ENCODE measurements at regions not wholly inside any gene's neighbourhood (a gene's known extent, or its start where the extent isn't known, plus 50 kb on each side); places are given as distances from the start of the nearest gene placed in this dataset.

DNA sequence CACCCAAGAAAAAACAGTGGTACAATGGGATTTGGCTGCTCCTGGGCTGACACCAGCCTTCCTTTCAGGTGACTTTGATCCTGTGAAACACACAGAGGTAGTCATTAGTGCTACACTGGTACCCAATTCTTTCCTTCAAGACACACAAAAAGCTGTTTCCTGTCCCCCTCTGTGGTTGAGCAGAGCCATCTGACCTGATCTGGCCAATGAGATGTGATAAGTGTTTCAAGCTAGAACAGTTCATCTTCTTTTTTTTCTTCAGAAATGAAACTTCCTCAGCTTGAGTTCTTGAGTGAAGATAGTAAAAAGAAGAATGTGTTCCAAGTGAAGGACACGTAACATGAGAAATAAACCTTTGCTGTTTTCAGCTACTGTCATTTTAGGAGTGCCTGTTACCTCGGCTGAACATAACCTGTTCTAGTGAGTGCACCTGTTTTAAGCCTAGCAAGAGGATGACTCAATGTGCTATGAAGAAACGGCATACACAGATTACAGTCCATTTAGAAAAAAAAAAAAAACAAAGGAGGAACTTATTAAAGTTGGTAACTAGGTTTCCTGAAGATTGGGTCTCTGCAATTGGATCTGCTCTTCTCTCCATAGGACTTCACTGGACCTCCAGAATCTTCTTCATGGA is 287.8 kb downstream of the GAS1 start:
- no peak for DNase-seq (ENCODE audit: low read depth)

DNA sequence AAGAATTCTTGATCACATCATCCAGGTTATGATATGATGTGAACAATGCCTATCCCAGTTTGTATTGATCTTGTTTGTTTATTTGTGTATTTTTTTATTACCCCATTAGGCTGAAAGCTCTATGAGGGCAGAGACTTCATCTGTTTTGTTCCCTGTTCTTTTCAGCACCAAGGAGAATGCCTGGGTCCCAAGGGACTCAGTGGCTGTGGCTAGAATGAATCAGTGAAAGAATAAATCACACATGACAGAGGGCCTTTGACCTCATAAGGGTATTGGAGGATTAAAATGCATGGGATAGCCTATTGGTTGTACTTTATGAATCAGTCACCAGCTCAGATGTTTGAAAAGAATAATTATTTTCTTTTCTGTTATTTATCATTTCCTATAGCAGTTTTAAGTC is 292.2 kb downstream of the GAS1 start:
- DNase-seq (ENCODE audit: low read depth), result no peak

DNA sequence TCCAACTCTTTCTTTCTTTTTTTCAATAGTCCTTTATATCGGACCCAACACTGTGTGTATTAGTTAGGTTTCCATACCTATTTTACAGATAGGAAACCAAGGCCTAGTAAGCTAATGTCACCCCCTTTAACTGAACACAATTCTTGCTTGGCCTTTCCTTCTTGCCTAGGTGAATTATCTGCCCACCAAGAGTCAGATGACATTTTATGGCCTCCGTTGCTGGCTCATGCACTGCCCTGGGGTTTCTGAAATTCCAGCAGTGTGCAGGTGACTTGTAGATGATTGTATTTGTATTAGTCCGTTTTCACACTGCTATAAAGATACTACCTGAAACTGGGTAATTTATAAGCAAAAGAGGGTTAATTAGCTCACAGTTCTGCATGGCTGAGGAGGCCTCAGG is 293.8 kb downstream of the GAS1 start:
- DNase-seq (ENCODE audit: low read depth), result no peak

DNA sequence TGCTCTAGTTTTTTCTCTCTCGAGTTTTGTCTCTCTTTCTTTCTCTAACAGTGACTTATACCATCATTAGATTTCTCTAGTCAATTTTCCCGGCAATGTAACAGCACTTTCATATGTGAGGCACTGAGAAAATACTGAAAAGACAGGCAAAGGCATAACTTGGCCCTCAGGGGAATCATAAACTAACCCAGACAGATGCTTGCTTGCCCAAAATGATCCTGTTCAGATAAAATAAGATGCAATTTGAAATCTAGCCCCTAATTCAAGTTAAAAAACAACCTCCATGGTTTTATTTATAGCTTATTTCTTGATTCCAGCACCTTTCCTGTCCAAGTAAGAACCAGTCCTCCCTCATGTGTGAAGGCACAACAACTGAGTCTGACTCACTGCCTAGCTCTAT is 294.6 kb downstream of the GAS1 start:
- DNase-seq (ENCODE audit: low read depth), result peak; percentile 47

DNA sequence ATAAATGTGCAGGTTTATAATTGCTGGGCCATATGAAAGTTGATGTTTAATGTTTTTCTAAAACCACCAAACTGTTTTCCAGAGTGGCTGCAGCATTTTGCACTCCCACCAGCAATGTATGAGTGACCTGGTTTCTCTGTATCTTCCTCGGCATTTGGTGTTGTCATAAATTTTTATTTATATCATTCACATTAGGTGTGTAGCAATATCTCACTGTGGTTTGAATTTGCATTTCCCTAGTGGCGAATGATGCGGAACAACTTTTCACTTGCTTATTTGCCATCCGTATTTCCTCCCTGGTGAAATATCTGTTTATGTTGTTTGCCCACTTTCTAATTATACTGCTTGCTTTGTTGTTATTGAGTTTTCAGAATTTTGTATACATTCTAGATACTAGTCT is 295.7 kb upstream of the TUT7 start:
- peak; percentile 40 for DNase-seq (ENCODE audit: low read depth)

DNA sequence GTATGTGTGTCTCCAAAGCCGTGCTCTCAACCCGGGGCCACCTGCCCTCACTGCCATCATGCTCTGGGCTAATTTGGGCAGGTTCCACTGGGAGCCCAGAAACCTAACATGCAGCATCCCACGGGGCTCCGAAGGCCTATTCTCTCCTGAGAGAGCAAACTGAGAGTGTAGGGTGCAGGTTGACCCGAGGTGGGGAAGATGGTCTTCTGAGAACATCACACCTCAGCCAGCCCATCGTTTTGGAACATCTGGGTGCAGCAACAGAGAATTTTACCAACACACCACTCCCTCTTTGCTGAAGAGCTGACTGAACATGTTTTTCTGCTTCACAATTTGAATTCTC is 294.6 kb upstream of the TUT7 start:
- DNase-seq (ENCODE audit: low read depth), result no peak

DNA sequence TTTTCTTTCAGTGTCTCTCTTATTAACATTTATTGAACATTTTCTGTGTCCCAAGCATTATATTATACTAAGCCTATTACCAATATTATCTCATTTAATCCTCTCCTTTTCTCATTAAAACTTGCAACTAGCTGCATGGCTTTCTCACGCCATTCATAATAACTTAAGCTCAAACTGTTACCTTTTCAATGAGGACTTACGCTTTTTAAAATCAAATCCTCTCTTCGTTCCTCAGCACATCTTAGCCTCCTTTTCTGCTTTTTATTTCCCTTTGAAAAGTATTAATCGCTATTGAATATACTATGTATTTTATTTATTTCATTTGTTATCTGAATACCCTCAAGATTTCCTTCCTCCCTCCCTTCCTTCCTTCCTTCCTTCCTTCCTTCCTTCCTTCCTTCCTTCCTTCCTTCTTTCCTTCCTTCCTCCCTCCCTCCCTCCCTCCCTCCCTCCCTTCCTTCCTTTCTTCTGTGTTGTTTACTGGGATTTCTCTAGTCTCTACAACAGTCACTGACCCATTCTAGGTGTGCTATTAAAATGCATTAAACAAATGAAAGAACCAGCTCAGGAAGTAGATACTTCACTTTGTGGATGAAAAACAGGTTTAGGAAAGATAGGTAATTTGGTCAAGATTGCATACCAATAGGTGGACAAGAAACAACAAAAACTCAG is 294.1 kb upstream of the TUT7 start:
- no peak for DNase-seq (ENCODE audit: low read depth)

DNA sequence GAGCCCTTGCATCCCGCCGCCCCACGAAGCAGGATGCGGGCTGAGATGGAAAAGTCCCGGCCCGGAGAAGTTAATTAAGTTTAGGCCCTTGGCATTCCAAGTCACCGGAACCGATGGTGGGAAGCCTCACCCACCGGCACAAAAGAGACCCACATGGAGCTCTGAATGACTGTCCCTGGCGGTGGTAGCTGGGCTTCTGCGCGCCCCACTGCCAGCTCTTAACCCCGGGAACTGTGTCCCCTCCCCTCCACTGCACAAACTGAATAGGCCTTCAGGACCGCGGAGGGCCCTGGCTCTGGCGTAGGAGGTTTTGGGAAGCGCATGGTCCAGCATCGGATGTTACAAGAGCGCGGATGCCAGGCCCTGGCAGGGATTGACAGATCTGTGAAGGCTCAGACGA is 291.1 kb upstream of the TUT7 start:
- no peak for DNase-seq (ENCODE audit: low read depth)

DNA sequence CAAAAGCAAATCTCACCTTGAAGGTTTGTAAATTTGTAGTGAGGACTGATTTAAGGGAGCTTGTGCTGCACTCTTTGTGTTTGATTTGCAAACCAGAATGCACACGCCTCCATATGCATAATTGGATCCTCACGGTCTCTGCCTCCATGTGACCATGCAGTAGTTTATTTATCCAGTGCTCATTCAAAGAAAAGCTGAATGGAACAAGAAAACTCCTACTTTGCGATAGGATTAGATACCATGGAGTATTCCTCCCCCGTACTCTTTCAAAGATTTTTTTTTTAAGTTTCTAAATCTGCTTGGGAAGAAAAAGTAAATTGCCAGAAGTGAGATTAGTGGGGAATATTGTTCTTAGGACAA is 290.4 kb upstream of the TUT7 start:
- no peak for DNase-seq (ENCODE audit: low read depth)

DNA sequence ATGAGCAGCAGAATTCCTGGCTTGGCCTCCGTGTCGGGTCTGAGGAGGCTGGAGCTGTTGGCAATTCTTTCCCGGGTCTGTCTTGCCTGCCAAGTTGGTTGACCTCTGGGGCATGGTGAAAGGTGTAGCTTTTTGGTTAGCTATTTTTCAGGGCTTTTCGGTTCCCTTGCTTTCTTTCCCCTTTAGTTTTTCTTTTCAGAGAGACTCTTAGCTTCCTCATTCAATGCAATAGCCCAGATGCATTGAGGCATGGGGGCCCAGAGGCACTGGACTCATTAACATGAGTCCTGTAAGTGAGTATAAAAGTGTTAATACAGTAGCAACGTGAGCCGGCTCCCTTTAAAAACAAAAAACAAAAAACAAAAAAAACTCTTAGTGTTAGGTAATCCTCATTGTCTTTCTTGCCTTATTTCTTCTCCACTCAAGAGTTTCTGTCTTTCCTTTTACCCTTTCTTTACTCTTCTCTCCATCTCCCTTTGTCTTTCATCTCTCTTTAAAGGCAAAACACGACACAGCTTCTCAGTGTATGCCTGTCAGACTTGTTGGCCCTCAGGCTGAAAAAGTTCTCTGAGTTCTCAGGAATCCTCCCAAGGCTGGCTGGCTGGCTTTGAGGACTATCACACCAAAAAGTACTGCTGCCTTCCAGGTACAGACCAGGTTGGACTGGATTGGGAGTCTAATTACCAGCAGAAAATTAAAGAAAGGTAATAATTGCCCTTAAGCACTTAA is 289.9 kb upstream of the TUT7 start:
- DNase-seq (ENCODE audit: low read depth), result peak; percentile 45

DNA sequence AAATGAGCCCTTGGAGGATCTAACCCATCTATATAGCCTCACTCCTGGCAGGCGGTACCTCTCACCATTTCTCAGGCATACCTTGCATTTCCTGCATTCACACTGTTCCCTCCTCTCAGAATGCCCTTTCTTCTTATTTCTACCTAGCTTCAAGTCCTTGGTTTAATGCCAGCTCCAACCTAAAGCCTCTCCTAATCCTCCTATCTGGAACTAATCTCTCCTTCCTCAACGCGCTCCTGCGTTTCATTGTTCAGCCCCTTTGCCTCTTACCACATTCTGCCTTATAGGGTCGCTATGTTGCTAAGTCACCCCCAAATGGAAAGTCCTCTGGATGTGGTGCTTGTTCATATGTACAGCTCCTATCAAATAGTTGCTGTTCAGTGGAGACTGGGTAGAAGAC is 288.5 kb upstream of the TUT7 start:
- no peak for DNase-seq (ENCODE audit: low read depth)

DNA sequence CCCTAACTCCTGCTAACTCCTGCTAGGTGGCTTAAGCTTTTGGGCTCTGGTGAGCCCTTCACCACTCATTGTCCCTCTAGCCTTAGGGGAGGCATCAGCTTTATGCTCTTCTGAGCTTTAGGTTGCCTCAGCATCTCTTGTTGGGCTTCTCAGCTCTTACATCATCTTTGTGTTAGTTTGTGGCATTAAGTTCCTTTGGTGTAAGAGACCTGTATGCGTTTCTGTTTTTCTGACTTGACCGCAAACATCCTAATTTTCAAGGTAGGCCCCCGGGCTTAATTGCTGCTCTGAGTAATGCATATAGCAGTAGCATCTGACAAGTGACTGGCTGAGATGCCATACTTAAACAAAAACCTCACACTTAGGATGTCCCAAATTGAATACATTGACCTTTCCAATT is 287.8 kb upstream of the TUT7 start:
- DNase-seq (ENCODE audit: low read depth), result no peak

DNA sequence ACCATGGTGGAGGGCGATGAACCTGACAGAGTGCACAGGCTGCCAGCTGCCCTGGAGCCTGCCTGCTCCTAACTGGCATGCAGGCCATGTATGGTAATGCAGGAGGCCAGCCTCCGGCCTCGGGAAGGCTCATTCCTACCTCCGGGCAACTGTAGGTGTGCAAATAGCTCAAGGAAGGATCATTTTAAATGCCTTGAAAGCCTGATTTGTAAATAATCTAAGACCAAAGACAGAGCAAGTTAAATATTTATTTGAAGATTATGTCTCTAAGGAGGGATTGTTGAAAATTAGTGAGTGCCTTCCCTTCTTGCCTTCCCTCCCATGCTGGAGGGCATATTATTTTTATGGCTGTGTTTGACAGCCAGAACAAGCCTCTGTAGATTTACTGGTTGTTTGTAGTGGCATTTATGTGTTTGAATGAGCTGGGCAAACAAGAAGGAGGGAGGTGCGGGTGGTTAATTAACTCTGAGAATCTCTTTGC is 285.7 kb upstream of the TUT7 start:
- DNase-seq (ENCODE audit: low read depth), result peak; percentile 77

DNA sequence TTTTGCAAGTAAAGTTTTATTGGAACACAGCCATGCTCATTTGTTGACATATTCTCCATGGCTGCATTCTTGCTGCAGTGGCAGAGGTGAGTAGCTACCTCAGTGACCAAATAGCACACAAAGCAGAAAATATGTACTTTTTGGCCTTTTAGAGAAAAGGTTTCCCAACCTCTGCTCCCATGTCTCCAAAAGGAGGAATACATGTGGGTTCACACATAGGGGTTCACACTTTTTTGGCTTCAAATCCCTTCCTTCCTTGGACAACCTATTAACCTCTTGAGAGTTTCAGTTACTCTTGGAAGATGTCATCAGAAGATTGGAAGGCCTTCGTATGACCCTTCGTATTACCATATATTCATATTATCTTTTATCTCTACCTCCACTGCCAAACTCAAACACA is 285.1 kb upstream of the TUT7 start:
- DNase-seq (ENCODE audit: low read depth), result no peak

DNA sequence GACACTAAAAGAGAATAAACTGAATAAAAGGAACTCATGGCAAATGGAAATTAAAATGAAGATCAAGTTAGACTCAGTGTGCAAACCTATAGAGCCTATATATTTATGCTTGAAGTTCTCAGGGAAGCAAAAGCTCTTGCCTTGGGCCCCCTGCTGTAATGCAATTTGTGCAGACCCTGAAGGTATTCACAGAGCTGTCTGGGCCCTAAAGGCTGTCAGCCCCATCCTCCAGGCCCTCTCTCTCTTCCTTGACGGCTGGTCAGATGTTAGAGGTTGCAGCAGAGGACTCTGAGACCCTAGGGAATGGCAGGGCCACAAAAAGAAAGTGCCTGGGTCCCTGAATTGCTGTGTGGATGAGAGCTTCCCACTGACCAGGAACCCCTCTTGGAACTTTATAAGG is 283.9 kb upstream of the TUT7 start:
- no peak for DNase-seq (ENCODE audit: low read depth)

DNA sequence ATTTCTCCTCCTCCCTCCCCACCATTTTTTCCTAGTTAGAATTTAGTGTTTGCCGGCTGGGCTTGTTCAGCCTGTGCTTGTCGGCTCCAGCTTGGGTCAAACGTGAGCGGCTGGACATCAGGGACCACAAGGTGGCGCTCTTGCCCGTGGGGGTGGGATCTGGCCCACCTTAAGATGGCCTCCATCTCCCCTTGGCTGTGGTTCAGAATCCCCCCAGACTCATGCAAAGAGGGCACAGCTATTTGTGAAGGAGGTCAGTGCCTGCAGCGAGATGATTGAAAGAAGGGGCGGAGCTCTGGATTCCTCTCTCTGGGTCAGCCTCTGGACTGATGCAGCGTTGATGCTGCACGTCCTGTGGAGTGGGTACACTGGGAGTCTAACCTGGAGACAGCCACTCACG is 283.3 kb upstream of the TUT7 start:
- no peak for DNase-seq (ENCODE audit: low read depth)

DNA sequence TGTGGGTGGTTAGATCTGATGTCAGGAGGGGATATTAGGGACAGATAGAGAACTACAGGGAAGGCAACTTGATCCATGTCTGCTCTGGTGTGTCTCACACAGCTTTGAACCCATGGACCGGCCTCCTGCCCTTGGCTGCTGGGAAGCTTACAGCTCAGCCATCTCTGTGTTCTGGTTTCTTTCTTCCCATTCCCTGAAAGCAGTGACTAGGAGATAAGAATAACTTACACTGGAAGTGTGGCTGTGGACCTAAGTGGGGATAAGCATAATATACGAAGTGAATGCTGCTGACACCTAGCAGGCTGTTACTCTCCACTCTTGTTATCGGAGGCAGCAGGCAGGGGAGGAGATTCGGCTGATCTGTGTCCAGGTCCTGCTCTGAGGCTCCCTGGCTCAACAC is 282.3 kb upstream of the TUT7 start:
- no peak for DNase-seq (ENCODE audit: low read depth)

DNA sequence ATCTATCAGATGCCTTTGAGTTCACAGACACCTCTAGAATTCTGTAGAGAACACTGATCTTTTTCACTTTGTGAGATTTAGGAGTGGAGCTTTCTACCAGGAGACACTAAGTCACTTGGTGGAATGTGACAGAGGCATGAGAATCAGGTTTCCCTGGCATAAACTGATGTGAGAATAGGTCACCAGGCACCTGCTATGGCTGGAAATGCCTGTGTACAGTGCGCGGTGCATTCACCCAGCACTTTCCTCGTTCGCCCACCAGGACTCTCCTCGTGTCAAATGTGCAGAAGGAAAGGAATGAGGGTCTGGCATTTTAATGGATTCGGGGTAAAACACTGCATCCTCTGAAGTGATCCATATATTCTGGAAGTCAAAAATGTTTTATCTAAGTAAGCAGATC is 281.8 kb upstream of the TUT7 start:
- no peak for DNase-seq (ENCODE audit: low read depth)

DNA sequence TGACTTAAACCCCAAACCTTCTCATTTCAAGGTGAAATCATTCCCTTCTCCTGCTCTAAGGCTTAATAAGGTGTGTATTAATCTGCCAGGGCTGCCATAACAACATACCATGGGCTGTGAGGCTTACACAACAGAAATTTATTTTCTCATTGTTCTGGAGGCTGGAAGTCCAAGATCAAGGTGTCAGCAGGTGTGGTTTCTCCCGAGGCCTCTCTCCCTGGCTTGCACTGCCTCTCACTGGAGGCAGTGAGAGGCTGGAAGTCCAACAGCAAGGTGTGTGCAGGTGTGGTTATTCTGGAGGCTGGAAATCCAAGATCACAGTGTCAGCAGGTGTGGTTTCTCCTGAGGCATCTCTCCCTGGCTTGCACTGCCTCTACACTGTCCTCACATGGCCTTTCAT is 280.3 kb upstream of the TUT7 start:
- DNase-seq (ENCODE audit: low read depth), result no peak

DNA sequence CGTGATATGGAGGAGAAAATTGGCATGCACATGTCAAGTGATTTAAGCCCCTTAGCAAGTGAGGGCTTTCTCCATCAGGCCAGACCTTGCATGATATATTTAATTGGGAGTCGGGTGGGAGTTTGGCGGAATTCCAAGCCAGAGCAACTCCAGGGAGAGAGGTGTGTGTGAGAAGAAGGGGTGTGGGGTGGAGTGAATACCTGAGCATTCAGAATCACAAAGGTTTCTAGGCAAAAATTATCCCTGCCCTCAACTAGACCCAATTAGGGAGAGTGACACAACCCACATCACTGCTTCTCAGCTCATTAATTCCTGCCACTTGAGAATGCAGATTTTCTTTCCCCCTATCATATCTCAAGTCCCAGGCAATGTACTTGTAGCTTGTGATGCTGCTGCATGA is 279.7 kb upstream of the TUT7 start:
- DNase-seq (ENCODE audit: low read depth), result no peak

DNA sequence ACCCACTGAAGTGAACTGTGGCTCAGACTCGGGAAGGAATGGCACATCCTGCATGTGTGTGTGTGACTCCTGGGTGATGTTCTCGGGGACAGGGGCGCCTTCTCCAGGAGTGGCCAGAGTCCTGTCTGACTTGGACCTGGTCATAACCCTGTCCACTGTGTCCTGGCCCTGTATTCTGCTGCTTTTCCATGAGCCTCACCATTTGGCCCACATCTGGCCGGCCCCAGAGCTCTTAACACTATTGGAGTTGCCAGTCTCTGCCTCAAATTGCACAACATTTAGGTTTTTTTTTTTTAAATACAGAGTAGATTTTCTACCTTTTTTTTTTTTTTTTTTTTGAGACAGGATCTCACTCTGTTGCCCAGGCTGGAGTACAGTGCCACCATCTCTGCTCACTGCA is 278.3 kb upstream of the TUT7 start:
- DNase-seq (ENCODE audit: low read depth), result no peak

DNA sequence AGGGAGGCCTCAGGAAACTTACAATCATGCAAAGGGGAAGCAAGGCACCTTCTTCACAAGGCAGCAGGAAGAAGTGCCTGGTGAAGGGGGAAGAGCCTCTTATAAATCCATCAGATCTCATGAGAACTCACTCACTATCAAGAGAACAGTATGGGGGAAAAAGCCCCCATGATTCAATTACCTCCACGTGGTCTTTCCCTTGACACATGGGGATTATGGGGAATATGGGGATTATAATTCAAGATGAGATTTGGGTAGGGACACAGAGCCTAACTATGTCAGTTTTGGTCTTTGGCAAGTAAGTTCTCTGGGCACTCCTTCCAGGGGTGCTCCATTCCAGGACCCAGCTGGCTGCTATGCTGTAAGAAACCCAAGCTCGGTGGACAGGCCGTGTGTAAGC is 275.3 kb upstream of the TUT7 start:
- no peak for DNase-seq (ENCODE audit: low read depth)

DNA sequence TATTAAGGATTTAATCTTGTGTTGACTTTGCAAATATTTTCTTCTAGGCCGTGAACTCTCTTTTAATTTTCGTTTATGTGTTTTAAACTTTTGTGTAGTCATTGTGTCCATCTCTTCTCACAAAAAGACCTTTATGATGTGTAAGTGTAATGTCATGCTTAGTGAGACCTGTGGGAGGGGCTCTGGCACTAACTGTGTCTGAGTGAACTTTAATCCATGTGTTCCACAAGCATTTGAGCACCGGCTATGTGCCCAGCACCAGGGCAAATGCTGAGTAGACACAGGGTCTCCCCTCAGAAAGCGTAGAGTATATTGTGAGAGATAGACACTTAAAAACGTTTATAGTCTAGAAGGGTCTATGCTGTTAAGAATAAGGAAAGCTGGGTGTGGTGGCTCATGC is 272.6 kb upstream of the TUT7 start:
- no peak for DNase-seq (ENCODE audit: low read depth)

DNA sequence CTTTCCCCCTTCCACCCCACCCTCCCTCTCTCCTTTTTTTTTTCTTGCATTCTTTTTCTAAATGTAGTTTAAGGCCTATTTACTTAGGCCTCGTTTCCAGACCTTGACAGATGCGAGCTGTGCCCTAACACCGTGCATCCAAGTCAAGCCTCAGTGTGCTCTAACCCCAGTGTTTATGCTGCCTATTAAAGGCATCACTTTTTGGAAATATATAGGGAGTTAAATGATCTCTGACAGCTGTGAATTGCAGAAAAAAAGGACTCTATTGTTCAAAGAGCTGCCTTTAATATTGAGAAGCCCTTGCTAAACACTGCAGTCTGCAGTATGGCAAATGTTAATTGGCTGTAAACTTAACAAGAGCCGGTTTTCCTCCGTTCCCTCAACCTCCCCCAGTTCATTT is 270.4 kb upstream of the TUT7 start:
- no peak for DNase-seq (ENCODE audit: low read depth)
